Liver (tissue), 3 donors: ENCODE measurements at regions not wholly inside any gene's neighbourhood (a gene's known extent, or its start where the extent isn't known, plus 50 kb on each side); places are given as distances from the start of the nearest gene placed in this dataset.

ENCODE experiments used
- CTCF ChIP-seq: fragments of 150-350 bp; IDR thresholded peaks from 2 replicates; pipeline ENCODE4 v1.5.1; 2017; ENCODE audit warnings: improper control_type of control experiment, low read depth, low read length; ENCODE audit not compliant: missing input control
- FOXA1 ChIP-seq: IDR thresholded peaks from 2 replicates; pipeline ENCODE4 v1.6.1; 2016; ENCODE audit warnings: antibody characterized with exemption
- HNF4A ChIP-seq, 2 donors: conservative IDR thresholded peaks; 2 replicates each; pipeline ENCODE4 v1.6.1; 2016; ENCODE audit warnings: antibody characterized with exemption in 2 of 2, mild to moderate bottlenecking in 2 of 2
- JUND ChIP-seq, 2 donors: IDR thresholded peaks; 2 replicates each; pipeline ENCODE4 v1.6.1; 2016; ENCODE audit warnings: antibody characterized with exemption in 2 of 2
- MAX ChIP-seq: IDR thresholded peaks from 2 replicates; pipeline ENCODE4 v1.6.1; 2016; ENCODE audit warnings: antibody characterized with exemption
- REST ChIP-seq: IDR thresholded peaks from 2 replicates; pipeline ENCODE4 v1.6.1; 2016; ENCODE audit warnings: antibody characterized with exemption, mild to moderate bottlenecking
- SP1 ChIP-seq: IDR thresholded peaks from 2 replicates; pipeline ENCODE4 v1.6.1; 2018; ENCODE audit warnings: antibody characterized with exemption, mild to moderate bottlenecking
- TAF1 ChIP-seq: conservative IDR thresholded peaks from 2 replicates; pipeline ENCODE4 v1.6.1; 2016; ENCODE audit warnings: antibody characterized with exemption, mild to moderate bottlenecking
- YY1 ChIP-seq: IDR thresholded peaks from 2 replicates; pipeline ENCODE4 v1.6.1; 2016; ENCODE audit warnings: antibody characterized with exemption, mild to moderate bottlenecking
- ZBTB33 ChIP-seq: IDR thresholded peaks from 2 replicates; pipeline ENCODE4 v1.6.1; 2016; ENCODE audit warnings: antibody characterized with exemption
- donor health status: healthy.
- donor health status: healthy.

GRCh38 chr1:83505148-83505547, 493.8 kb downstream of the TTLL7 start:
- TF ChIP-seq REST (no peak), MAX (no peak), CTCF (no peak), YY1 (no peak), TAF1 (no peak), JUND (IDR thresholded peaks at IDR 0.05) (no peak), ZBTB33 (no peak), HNF4A (conservative IDR thresholded peaks at IDR 0.05) (no peak), FOXA1 (no peak), SP1 (no peak)
